ENCODE measurements at regions not wholly inside any gene's neighbourhood (a gene's known extent, or its start where the extent isn't known, plus 50 kb on each side); places are given as distances from the start of the nearest gene placed in this dataset.

DNA sequence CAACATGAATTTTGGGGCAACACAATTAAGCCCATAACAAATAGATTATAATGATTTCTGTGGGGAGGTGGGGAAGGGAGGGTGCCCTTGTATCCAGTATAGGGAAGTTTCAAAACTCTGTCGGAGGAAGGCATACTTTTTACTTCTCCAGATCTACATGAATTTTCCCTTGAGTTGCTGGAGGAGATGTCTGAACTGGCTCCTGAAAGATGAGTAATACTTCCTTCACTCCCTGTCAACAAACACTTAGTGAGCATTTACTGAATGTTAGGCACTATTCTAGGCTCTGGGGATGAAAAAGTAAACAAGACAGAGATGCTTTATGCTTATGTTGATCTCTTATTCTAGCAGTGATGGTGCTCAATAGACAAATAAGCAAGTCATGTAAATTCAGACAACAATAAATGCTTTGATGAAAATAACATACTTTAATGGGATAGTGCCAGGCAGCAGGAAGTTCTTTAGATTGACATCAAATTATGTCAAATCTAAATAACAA, 197.9 kb upstream of the ANKH start:
- Histone ChIP-seq H3K9me3 (ENCODE audit: control insufficient read depth, low read depth, low read length) (no peaks in the 10 kb centered on the region), H3K4me3 (ENCODE audit: control insufficient read depth in 2 of 3, extremely low read depth in 1 of 3, insufficient read depth in 2 of 3, low read depth in 1 of 3, low read length in 3 of 3) (no peak overlapping the region), H3K9ac (ENCODE audit: control insufficient read depth, extremely low read depth, insufficient read depth, low read length) (no peak overlapping the region), H3K36me3 (ENCODE audit: control insufficient read depth in 2 of 2, extremely low read depth in 1 of 2, insufficient read depth in 2 of 2, low read length in 2 of 2) (no peaks in the 10 kb centered on the region), H3K9me1 (ENCODE audit: control insufficient read depth, extremely low read depth, insufficient read depth, low read length) (no peaks in the 10 kb centered on the region), H3K27me3 (ENCODE audit: control insufficient read depth, extremely low read depth, insufficient read depth, low read length) (no peaks in the 10 kb centered on the region), H3K27ac (ENCODE audit: control insufficient read depth, insufficient read depth, low read length) (no peak overlapping the region), H4K20me1 (ENCODE audit: control insufficient read depth, extremely low read depth, insufficient read depth, low read length) (no peaks in the 10 kb centered on the region), H3K4me2 (ENCODE audit: control insufficient read depth, extremely low read depth, insufficient read depth, low read depth, low read length) (no peak overlapping the region), H3K79me2 (ENCODE audit: control insufficient read depth, insufficient read depth, low read length) (no peaks in the 10 kb centered on the region), H2AFZ (ENCODE audit: control insufficient read depth, low read length) (no peak overlapping the region), H3K4me1 (ENCODE audit: control insufficient read depth, extremely low read depth, insufficient read depth, low read length) (no peaks in the 10 kb centered on the region)
- FAIRE-seq (no peak), DNase-seq (ENCODE audit: low read depth, low spot score) (no peak)
- dilution Hi-C loops (cut with MboI; ENCODE audit: extremely low pct_ligation_motif_present, low sequenced_read_pairs): no loop called here
- TF ChIP-seq EZH2 (IDR thresholded peaks at IDR 0.05; ENCODE audit: low read length): no peak
- TF ChIP-seq, protein P1, sequence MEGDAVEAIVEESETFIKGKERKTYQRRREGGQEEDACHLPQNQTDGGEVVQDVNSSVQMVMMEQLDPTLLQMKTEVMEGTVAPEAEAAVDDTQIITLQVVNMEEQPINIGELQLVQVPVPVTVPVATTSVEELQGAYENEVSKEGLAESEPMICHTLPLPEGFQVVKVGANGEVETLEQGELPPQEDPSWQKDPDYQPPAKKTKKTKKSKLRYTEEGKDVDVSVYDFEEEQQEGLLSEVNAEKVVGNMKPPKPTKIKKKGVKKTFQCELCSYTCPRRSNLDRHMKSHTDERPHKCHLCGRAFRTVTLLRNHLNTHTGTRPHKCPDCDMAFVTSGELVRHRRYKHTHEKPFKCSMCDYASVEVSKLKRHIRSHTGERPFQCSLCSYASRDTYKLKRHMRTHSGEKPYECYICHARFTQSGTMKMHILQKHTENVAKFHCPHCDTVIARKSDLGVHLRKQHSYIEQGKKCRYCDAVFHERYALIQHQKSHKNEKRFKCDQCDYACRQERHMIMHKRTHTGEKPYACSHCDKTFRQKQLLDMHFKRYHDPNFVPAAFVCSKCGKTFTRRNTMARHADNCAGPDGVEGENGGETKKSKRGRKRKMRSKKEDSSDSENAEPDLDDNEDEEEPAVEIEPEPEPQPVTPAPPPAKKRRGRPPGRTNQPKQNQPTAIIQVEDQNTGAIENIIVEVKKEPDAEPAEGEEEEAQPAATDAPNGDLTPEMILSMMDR (optimal IDR thresholded peaks at IDR 0.05 in 1 of 3, IDR thresholded peaks at IDR 0.05 in 1 of 3, conservative IDR thresholded peaks at IDR 0.05 in 1 of 3; ENCODE audit: extremely low read depth in 1 of 3, insufficient read depth in 2 of 3, low read length in 3 of 3): no peak

DNA sequence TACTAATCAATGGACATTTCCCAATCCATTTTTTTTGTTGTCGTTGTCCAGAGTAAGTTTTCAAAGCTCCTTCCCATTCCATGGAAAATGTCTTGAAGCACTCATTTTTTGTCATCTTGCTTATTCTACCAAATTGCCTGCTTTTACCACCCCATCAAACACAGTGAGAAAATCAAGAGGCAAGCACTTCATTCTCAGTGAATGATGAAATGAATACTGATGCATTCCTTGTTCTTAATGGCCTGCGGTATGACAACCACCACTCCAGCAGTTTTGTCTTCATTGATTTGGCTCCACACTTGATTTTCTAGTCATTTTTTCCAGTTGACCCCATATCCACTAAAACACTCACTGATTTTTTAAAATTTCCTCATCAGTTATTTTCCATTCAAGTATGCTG, 193.5 kb upstream of the ANKH start:
- no peaks in the 10 kb centered on the region for H3K9me1 ChIP-seq (ENCODE audit: control insufficient read depth, extremely low read depth, insufficient read depth, low read length)
- no peaks in the 10 kb centered on the region for H3K36me3 ChIP-seq (ENCODE audit: control insufficient read depth in 2 of 2, extremely low read depth in 1 of 2, insufficient read depth in 2 of 2, low read length in 2 of 2)
- H4K20me1 ChIP-seq (ENCODE audit: control insufficient read depth, extremely low read depth, insufficient read depth, low read length): no peaks in the 10 kb centered on the region
- no peaks in the 10 kb centered on the region for H3K27me3 ChIP-seq (ENCODE audit: control insufficient read depth, extremely low read depth, insufficient read depth, low read length)
- H3K27ac ChIP-seq (ENCODE audit: control insufficient read depth, insufficient read depth, low read length): no peak overlapping the region
- H3K4me3 ChIP-seq (ENCODE audit: control insufficient read depth in 2 of 3, extremely low read depth in 1 of 3, insufficient read depth in 2 of 3, low read depth in 1 of 3, low read length in 3 of 3): no peak overlapping the region
- DNase-seq (ENCODE audit: low read depth, low spot score) (no peak), FAIRE-seq (no peak)
- H3K9me3 ChIP-seq (ENCODE audit: control insufficient read depth, low read depth, low read length): no peaks in the 10 kb centered on the region
- no peak overlapping the region for H2AFZ ChIP-seq (ENCODE audit: control insufficient read depth, low read length)
- H3K9ac ChIP-seq (ENCODE audit: control insufficient read depth, extremely low read depth, insufficient read depth, low read length): no peak overlapping the region
- H3K4me2 ChIP-seq (ENCODE audit: control insufficient read depth, extremely low read depth, insufficient read depth, low read depth, low read length): no peak overlapping the region
- dilution Hi-C loops (cut with MboI; ENCODE audit: extremely low pct_ligation_motif_present, low sequenced_read_pairs): no loop called here
- no peaks in the 10 kb centered on the region for H3K79me2 ChIP-seq (ENCODE audit: control insufficient read depth, insufficient read depth, low read length)
- no peaks in the 10 kb centered on the region for H3K4me1 ChIP-seq (ENCODE audit: control insufficient read depth, extremely low read depth, insufficient read depth, low read length)
- no peak for TF ChIP-seq EZH2 (IDR thresholded peaks at IDR 0.05; ENCODE audit: low read length)
- TF ChIP-seq, protein P1 (optimal IDR thresholded peaks at IDR 0.05 in 1 of 3, IDR thresholded peaks at IDR 0.05 in 1 of 3, conservative IDR thresholded peaks at IDR 0.05 in 1 of 3; ENCODE audit: extremely low read depth in 1 of 3, insufficient read depth in 2 of 3, low read length in 3 of 3): no peak
